Neural progenitor cell (in vitro differentiated cells): ENCODE measurements at regions not wholly inside any gene's neighbourhood (a gene's known extent, or its start where the extent isn't known, plus 50 kb on each side); places are given as distances from the start of the nearest gene placed in this dataset.

ENCODE experiments used
- EZH2 ChIP-seq: fragments of 200-600 bp; sonication (generic); IDR thresholded peaks from 2 replicates; pipeline ENCODE4 v1.6.1; 2017; ENCODE audit warnings: antibody characterized with exemption, mild to moderate bottlenecking, moderate library complexity
- EZH2phosphoT487 ChIP-seq: fragments of 200-600 bp; sonication (generic); IDR thresholded peaks from 2 replicates; pipeline ENCODE4 v1.6.1; 2017; ENCODE audit warnings: antibody characterized with exemption
- TF ChIP-seq, protein P1 (sequence below): fragments of 200-600 bp; sonication (generic); IDR thresholded peaks from 2 replicates; pipeline ENCODE4 v1.5.1; 2017; ENCODE audit warnings: antibody characterized with exemption, mild to moderate bottlenecking

DNA sequence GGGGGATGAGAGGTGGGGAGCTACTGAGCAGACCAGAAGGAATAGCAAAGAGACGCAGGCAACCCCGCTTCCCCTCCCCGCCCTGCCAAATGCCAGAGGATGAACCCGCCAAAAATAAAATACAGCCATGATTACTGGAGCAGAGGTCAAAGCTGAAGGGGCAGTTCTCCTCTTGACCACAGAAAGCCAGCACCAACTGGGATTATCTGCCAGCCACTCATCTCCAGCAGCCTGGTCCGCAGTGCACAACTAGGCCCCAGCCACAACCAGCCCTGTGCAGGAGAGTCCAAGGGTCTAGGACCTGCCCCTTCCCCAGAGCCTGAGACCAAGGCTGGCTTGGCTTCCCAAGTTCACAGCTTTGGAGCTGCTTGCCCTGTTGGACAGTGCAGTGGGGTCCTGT is 67.4 kb upstream of the BCOR start:
- TF ChIP-seq, protein P1, sequence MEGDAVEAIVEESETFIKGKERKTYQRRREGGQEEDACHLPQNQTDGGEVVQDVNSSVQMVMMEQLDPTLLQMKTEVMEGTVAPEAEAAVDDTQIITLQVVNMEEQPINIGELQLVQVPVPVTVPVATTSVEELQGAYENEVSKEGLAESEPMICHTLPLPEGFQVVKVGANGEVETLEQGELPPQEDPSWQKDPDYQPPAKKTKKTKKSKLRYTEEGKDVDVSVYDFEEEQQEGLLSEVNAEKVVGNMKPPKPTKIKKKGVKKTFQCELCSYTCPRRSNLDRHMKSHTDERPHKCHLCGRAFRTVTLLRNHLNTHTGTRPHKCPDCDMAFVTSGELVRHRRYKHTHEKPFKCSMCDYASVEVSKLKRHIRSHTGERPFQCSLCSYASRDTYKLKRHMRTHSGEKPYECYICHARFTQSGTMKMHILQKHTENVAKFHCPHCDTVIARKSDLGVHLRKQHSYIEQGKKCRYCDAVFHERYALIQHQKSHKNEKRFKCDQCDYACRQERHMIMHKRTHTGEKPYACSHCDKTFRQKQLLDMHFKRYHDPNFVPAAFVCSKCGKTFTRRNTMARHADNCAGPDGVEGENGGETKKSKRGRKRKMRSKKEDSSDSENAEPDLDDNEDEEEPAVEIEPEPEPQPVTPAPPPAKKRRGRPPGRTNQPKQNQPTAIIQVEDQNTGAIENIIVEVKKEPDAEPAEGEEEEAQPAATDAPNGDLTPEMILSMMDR = no peak
- TF ChIP-seq EZH2phosphoT487 (no peak), EZH2 (no peak)
